Psoas muscle (tissue), 7 donors: ENCODE measurements at regions not wholly inside any gene's neighbourhood (a gene's known extent, or its start where the extent isn't known, plus 50 kb on each side); places are given as distances from the start of the nearest gene placed in this dataset.

Source experiments
- ATAC-seq, 4 donors: fragments of 200-7000 bp; cut with Tn5 transposase; one replicate each; pipeline ENCODE4 v1.9.1; 2020; ENCODE audit warnings: moderate library complexity in 3 of 4, mild to moderate bottlenecking in 2 of 4
- DNase-seq, 2 donors: peaks; one replicate each; pipeline ENCODE4 v3.0.0-alpha.2; 2020
- H3K27ac ChIP-seq: fragments of 200-600 bp; one replicate; pipeline ENCODE4 v1.8.0; 2022
- H3K27me3 ChIP-seq, 3 donors: fragments of 200-600 bp in 1 of 3; one replicate each; pipeline versions ENCODE4 v1.6.1 to v1.8.0; 2013 to 2022; ENCODE audit warnings: low read length in 2 of 3, mild to moderate bottlenecking in 2 of 3, moderate library complexity in 1 of 3; ENCODE audit not compliant: insufficient read depth in 3 of 3
- H3K36me3 ChIP-seq, 2 donors: fragments of 200-600 bp in 1 of 2; one replicate each; pipeline versions ENCODE4 v1.6.1 to v1.8.0; 2013 to 2022; ENCODE audit warnings: low read depth in 1 of 2, mild to moderate bottlenecking in 1 of 2, moderate library complexity in 1 of 2; ENCODE audit not compliant: insufficient read depth in 1 of 2
- H3K4me1 ChIP-seq: fragments of 200-600 bp; one replicate; pipeline ENCODE4 v1.8.0; 2022
- H3K4me3 ChIP-seq: fragments of 200-600 bp; one replicate; pipeline ENCODE4 v1.8.0; 2022; ENCODE audit warnings: mild to moderate bottlenecking
- H3K9me3 ChIP-seq: fragments of 200-600 bp; one replicate; pipeline ENCODE4 v1.8.0; 2022
- CTCF ChIP-seq: fragments of 200-600 bp; IDR thresholded peaks from one replicate; pipeline ENCODE4 v1.8.0; 2022; ENCODE audit warnings: antibody characterized with exemption
- WGBS, 3 donors: extraction: QIAGEN DNeasy Blood & Tissue Kit; methylation state at CpG; one replicate each; pipeline versions ENCODE4 v1.1.6 to v1.1.7; 2013; 5-methylcytosine and 5-hydroxymethylcytosine counted together
- intact Hi-C, 2 donors: fragments of 100-400 bp; cut with DNase I; formaldehyde crosslinking; loops; one replicate each; pipeline versions ENCODE4 v1.11.0 to v1.14.2; 2022
- donor health status: healthy with polysubstance abuse.
- donor health status: DM: no; HTN: no; CAD: no; lungs with moderate emphysema.
- donor health status: Bipolar disorder and iron deficiency.
- donor health status: healthy.
- donor health status: DM: yes; HTN: yes; CAD: no.
- donor health status: DM: no; HTN: no; CAD: no.
- donor health status: DM: yes; HTN: yes; CAD: no.

GRCh38 chr20:1820138-1821079, 74.8 kb upstream of the SIRPA start:
- 82 to 85% (median 85%) methylated on average over 8 of the region's 8 CpGs for WGBS, 3 donors
- H3K27ac ChIP-seq: no peak overlapping the region

GRCh38 chr20:1819311-1820137, 75.7 kb upstream of the SIRPA start:
- Histone ChIP-seq H3K4me1 (peaks cover 18% of the 10 kb centered on the region), H3K4me3 (no peak overlapping the region), H3K27me3 (no peaks in the 10 kb centered on the region), H3K36me3 (no peaks in the 10 kb centered on the region), H3K27ac (peak overlapping the region; percentile 10), H3K9me3 (peaks cover 7% of the 10 kb centered on the region)
- no peak for DNase-seq
- peak; percentile 40 to 82 (median 77) for ATAC-seq
- 63 to 78% (median 68%) methylated on average over 14 of the region's 14 CpGs for WGBS, 3 donors
- intact Hi-C loops: loop anchor here in 1 of 2 donors (5.0 kb wide), 1 partner anchor 68 kb away; no protein-coding TSS in a partner anchor
- no peak for TF ChIP-seq CTCF

More at GRCh38 chr20:1820138-1821079, 74.8 kb upstream of the SIRPA start:
- DNase-seq: no peak
- TF ChIP-seq CTCF: no peak
- no peaks in the 10 kb centered on the region for H3K27me3 ChIP-seq
- H3K9me3 ChIP-seq: peaks cover 7% of the 10 kb centered on the region
- no peak for ATAC-seq
- H3K4me1 ChIP-seq: peaks cover 16% of the 10 kb centered on the region
- intact Hi-C loops: loop anchor here in 1 of 2 donors (5.0 kb wide), 1 partner anchor 67 kb away; no protein-coding TSS in a partner anchor
- no peaks in the 10 kb centered on the region for H3K36me3 ChIP-seq
- H3K4me3 ChIP-seq: no peak overlapping the region

DNA sequence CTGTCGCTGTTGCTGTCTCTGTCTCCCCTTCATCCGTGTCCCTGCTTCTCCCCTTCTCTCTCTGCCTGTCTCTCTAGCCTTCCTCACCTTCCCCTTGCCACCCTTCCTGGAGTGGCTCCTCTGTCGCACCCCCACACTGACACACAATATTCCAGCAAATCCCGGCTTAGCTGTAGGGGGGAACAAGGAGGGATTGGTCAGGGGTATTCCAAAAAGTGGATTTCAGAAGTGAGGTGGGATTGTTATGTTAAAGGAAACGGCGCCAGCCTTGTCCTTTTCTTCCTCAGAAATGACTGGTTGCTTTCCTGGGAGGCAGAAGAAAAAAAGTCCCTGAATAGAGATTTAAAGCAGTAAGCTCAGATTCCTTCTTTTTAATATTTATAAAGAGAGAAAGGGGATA, 76.3 kb upstream of the SIRPA start:
- H3K4me3 ChIP-seq: no peak overlapping the region
- TF ChIP-seq CTCF: no peak
- DNase-seq (no peak), ATAC-seq (no peak)
- peaks cover 18% of the 10 kb centered on the region for H3K4me1 ChIP-seq
- peak overlapping the region; percentile 10 for H3K27ac ChIP-seq
- H3K36me3 ChIP-seq: no peaks in the 10 kb centered on the region
- no peaks in the 10 kb centered on the region for H3K27me3 ChIP-seq
- intact Hi-C loops: no loop called here
- 76 to 79% (median 79%) methylated on average over 6 of the region's 6 CpGs for WGBS, 3 donors
- peaks cover 7% of the 10 kb centered on the region for H3K9me3 ChIP-seq

DNA sequence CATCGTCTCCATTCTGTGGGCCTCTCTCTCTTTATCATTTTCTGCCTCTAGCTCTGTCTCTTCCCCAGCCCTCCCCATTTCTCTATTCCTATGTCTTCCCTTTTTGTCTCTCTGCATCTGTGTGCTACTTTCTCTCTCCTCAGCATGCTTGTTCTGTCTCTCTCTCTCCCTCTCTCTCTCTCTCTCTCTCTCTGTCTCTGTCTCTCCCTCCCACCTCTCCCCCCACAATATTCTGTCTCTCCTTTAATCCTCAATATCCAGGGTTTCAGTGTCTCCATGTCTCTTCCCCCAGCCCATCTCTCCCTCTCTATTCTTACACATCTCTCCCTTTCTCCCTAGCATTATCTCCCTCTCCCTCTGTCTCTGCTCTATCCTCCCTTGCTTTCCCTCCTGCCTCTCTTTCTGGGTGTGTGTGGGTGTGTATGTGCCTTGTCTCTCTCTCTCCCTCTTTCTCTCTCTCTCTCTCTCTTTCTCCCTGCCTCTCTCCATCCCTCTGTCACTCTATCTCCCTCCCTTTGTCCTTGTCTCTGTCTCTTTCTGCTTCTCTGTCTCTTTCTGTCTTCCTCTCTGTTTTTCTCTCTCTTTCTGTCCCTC, 76.9 kb upstream of the SIRPA start:
- peaks cover 7% of the 10 kb centered on the region for H3K9me3 ChIP-seq
- H3K4me3 ChIP-seq: no peak overlapping the region
- peak overlapping the region; percentile 10 for H3K27ac ChIP-seq
- no peaks in the 10 kb centered on the region for H3K36me3 ChIP-seq
- no peaks in the 10 kb centered on the region for H3K27me3 ChIP-seq
- intact Hi-C loops: no loop called here
- peaks cover 23% of the 10 kb centered on the region for H3K4me1 ChIP-seq
- ATAC-seq: no peak
- TF ChIP-seq CTCF: no peak
- no peak for DNase-seq
- 68 to 91% (median 90%) methylated on average over 1 of the region's 1 CpG for WGBS, 3 donors
